ENCODE measurements at regions not wholly inside any gene's neighbourhood (a gene's known extent, or its start where the extent isn't known, plus 50 kb on each side); places are given as distances from the start of the nearest gene placed in this dataset.

DNA sequence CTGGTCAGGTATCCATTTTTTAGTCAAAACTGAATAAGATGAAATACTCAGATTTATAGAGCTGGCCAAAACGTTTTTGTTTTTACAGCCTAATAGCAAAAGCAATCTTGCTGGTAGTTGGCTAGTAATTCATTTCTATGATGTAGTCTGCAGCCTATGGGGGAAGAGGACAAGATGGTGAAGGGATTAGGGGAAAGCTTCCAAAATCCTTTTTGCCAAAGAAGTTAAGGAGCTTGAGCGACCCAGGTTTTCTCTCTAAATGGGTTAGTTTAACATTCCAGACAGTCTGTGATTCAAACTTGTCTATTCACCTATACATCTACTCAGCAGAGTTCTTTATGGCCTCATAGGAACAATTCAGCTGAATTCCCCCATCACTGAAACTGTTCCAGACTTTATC, 89.8 kb upstream of the SPRY1 start:
- TF ChIP-seq, protein P1, sequence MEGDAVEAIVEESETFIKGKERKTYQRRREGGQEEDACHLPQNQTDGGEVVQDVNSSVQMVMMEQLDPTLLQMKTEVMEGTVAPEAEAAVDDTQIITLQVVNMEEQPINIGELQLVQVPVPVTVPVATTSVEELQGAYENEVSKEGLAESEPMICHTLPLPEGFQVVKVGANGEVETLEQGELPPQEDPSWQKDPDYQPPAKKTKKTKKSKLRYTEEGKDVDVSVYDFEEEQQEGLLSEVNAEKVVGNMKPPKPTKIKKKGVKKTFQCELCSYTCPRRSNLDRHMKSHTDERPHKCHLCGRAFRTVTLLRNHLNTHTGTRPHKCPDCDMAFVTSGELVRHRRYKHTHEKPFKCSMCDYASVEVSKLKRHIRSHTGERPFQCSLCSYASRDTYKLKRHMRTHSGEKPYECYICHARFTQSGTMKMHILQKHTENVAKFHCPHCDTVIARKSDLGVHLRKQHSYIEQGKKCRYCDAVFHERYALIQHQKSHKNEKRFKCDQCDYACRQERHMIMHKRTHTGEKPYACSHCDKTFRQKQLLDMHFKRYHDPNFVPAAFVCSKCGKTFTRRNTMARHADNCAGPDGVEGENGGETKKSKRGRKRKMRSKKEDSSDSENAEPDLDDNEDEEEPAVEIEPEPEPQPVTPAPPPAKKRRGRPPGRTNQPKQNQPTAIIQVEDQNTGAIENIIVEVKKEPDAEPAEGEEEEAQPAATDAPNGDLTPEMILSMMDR (conservative IDR thresholded peaks at IDR 0.05; ENCODE audit: low read length) = no peak
- TF ChIP-seq EZH2phosphoT487 (IDR thresholded peaks at IDR 0.05; ENCODE audit: borderline replicate concordance, low read depth, low read length) = no peak

Data from OCI-LY7 (cell line).